GM23338 (cell line): ENCODE measurements at regions not wholly inside any gene's neighbourhood (a gene's known extent, or its start where the extent isn't known, plus 50 kb on each side); places are given as distances from the start of the nearest gene placed in this dataset.

Experiments
- ATAC-seq: fragments of 200-7000 bp; cut with Tn5 transposase; 3 replicates; pipeline ENCODE4 v1.9.1; 2020
- DNase-seq: peaks from one replicate; pipeline ENCODE4 v3.0.0-alpha.2; 2015; ENCODE audit warnings: low spot score
- H2AFZ ChIP-seq: fragments of 200-600 bp; sonication (generic); 2 replicates; pipeline ENCODE4 v1.8.0; 2016; ENCODE audit warnings: antibody characterized with exemption, mild to moderate bottlenecking, moderate library complexity
- H3F3A ChIP-seq: fragments of 200-600 bp; sonication (generic); replicated peaks from 2 replicates; pipeline ENCODE4 v1.8.0; 2017; ENCODE audit warnings: antibody characterized with exemption, mixed run types, low read depth
- H3K27ac ChIP-seq: fragments of 200-600 bp; sonication (generic); 2 replicates; pipeline ENCODE4 v1.6.1; 2016; ENCODE audit warnings: low read depth
- H3K27me3 ChIP-seq: fragments of 200-600 bp; sonication (generic); 2 replicates; pipeline ENCODE4 v1.8.0; 2016; ENCODE audit warnings: mild to moderate bottlenecking, mixed run types, moderate library complexity; ENCODE audit not compliant: insufficient read depth
- H3K36me3 ChIP-seq: fragments of 200-600 bp; sonication (generic); 2 replicates; pipeline ENCODE4 v1.8.0; 2016; ENCODE audit warnings: mild to moderate bottlenecking; ENCODE audit not compliant: insufficient read depth
- H3K4me1 ChIP-seq: fragments of 200-600 bp; sonication (generic); 2 replicates; pipeline ENCODE4 v1.8.0; 2016; ENCODE audit warnings: mild to moderate bottlenecking, moderate library complexity; ENCODE audit not compliant: insufficient read depth
- H3K4me2 ChIP-seq: fragments of 200-600 bp; sonication (generic); 2 replicates; pipeline ENCODE4 v1.7.1; 2017; ENCODE audit warnings: mixed run types
- H3K4me3 ChIP-seq: fragments of 200-600 bp; sonication (generic); 2 replicates; pipeline ENCODE4 v1.6.1; 2016; ENCODE audit warnings: mixed run types
- H3K79me2 ChIP-seq: fragments of 200-600 bp; sonication (generic); replicated peaks from 2 replicates; pipeline ENCODE4 v1.8.0; 2017; ENCODE audit warnings: mild to moderate bottlenecking; ENCODE audit not compliant: insufficient read depth
- H3K9me2 ChIP-seq: fragments of 200-600 bp; sonication (generic); 2 replicates; pipeline ENCODE4 v1.8.0; 2017; ENCODE audit not compliant: insufficient read depth
- H4K20me1 ChIP-seq: fragments of 200-600 bp; sonication (generic); replicated peaks from 2 replicates; pipeline ENCODE4 v1.8.0; 2017; ENCODE audit warnings: mild to moderate bottlenecking; ENCODE audit not compliant: insufficient read depth
- H3K27ac Mint-ChIP-seq: 2 replicates; pipeline ENCODE4 v1.8.0; 2020; ENCODE audit warnings: inconsistent platforms, mild to moderate bottlenecking, moderate library complexity, mixed read lengths
- H3K27me3 Mint-ChIP-seq: 3 replicates; pipeline ENCODE4 v1.8.0; 2022; ENCODE audit warnings: low read depth, mild to moderate bottlenecking, moderate library complexity, mixed read lengths, inconsistent platforms; ENCODE audit not compliant: insufficient read depth, poor library complexity
- H3K36me3 Mint-ChIP-seq: 3 replicates; pipeline ENCODE4 v1.8.0; 2021; ENCODE audit warnings: low read depth, mild to moderate bottlenecking, inconsistent platforms, moderate library complexity, mixed read lengths
- H3K4me1 Mint-ChIP-seq: 3 replicates; pipeline ENCODE4 v1.8.0; 2020; ENCODE audit warnings: mild to moderate bottlenecking, inconsistent platforms, mixed read lengths
- H3K4me3 Mint-ChIP-seq: 3 replicates; pipeline ENCODE4 v1.8.0; 2021; ENCODE audit warnings: moderate library complexity, mild to moderate bottlenecking, inconsistent platforms, mixed read lengths
- H3K9me3 Mint-ChIP-seq: 3 replicates; pipeline ENCODE4 v1.8.0; 2020; ENCODE audit warnings: moderate library complexity, mild to moderate bottlenecking, inconsistent platforms, mixed read lengths
- CREB1 ChIP-seq: fragments of 250-450 bp; sonication (Bioruptor Pico); IDR thresholded peaks from 2 replicates; pipeline ENCODE4 v1.5.0; 2020; ENCODE audit warnings: low read depth, mild to moderate bottlenecking, moderate library complexity
- CTCF ChIP-seq, 2 experiments: fragments of 200-600 bp in 1 of 2; sonication (generic) in 1 of 2; conservative IDR thresholded peaks; 2 replicates each; pipeline versions ENCODE4 v1.5.1 to v1.6.1; 2016 to 2017; ENCODE audit warnings: antibody characterized with exemption in 2 of 2, low read depth in 2 of 2, mild to moderate bottlenecking in 2 of 2, moderate library complexity in 1 of 2
- EZH2 ChIP-seq: fragments of 200-600 bp; sonication (generic); IDR thresholded peaks from one replicate; pipeline ENCODE4 v1.8.0; 2017; ENCODE audit warnings: antibody characterized with exemption, mild to moderate bottlenecking, low read depth; ENCODE audit not compliant: unreplicated experiment
- EZH2phosphoT487 ChIP-seq: fragments of 200-600 bp; sonication (generic); IDR thresholded peaks from one replicate; pipeline ENCODE4 v1.8.1; 2018; ENCODE audit warnings: antibody characterized with exemption; ENCODE audit not compliant: unreplicated experiment
- JUNB ChIP-seq: IDR thresholded peaks from one replicate; pipeline ENCODE4 v1.6.1; 2016; ENCODE audit warnings: antibody characterized with exemption; ENCODE audit not compliant: unreplicated experiment
- NANOG ChIP-seq: IDR thresholded peaks from 2 replicates; pipeline ENCODE4 v1.6.1; 2016; ENCODE audit warnings: antibody characterized with exemption, borderline replicate concordance
- POLR2AphosphoS5 ChIP-seq: IDR thresholded peaks from 2 replicates; pipeline ENCODE4 v1.6.1; 2016; ENCODE audit warnings: antibody characterized with exemption, low read depth
- STAT1 ChIP-seq: IDR thresholded peaks from one replicate; pipeline ENCODE4 v1.6.1; 2016; ENCODE audit warnings: antibody characterized with exemption; ENCODE audit not compliant: unreplicated experiment
- ZNF114 ChIP-seq: fragments of 250-450 bp; sonication (Bioruptor Pico); IDR thresholded peaks from 2 replicates; pipeline ENCODE4 v1.5.0; 2020; ENCODE audit warnings: mild to moderate bottlenecking, moderate library complexity
- ZNF331 ChIP-seq: fragments of 250-450 bp; sonication (Bioruptor Pico); IDR thresholded peaks from 2 replicates; pipeline ENCODE4 v1.5.0; 2020; ENCODE audit warnings: low read depth, mild to moderate bottlenecking, moderate library complexity
- TF ChIP-seq, protein P1 (sequence below): IDR thresholded peaks from 2 replicates; pipeline ENCODE4 v1.6.1; 2016; ENCODE audit warnings: antibody characterized with exemption
- TF ChIP-seq, protein P2 (sequence below): IDR thresholded peaks from one replicate; pipeline ENCODE4 v1.6.1; 2018; ENCODE audit warnings: antibody characterized with exemption; ENCODE audit not compliant: unreplicated experiment
- TF ChIP-seq, protein P3 (sequence below): fragments of 250-450 bp; sonication (Bioruptor Pico); IDR thresholded peaks from 2 replicates; pipeline ENCODE4 v1.5.0; 2020; ENCODE audit warnings: mild to moderate bottlenecking, moderate library complexity

DNA sequence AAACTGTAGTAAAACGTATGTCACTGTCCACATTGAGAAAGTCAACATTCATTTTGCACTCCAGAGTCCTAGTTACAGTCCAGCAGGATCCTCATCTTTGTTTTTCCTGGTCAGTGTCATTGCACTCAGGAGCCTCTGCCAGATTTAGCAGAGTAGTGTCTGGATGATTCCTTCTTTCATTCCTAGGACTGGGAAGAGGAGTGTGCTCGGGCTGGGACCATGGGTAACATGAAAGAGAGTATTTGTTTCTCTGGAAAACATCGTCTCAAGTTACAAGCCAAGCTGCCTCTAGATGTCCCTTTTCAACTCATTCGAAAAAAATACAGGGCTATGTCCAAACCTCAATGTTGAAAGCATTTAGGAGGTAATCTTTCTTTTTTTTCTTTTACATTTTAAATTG lies 69.9 kb upstream of the TNIP3 start:
- Histone ChIP-seq H3K4me2 (no peak overlapping the region), H3K9me2 (no peaks in the 10 kb centered on the region), H3K4me3 (no peak overlapping the region), H3F3A (no peaks in the 10 kb centered on the region), H3K4me1 (no peaks in the 10 kb centered on the region), H3K27me3 (no peaks in the 10 kb centered on the region), H3K27ac (no peak overlapping the region), H2AFZ (peak overlapping the region; percentile 19), H3K36me3 (no peaks in the 10 kb centered on the region), H3K79me2 (no peaks in the 10 kb centered on the region), H4K20me1 (no peaks in the 10 kb centered on the region; the same call in 1 of the 2 replicates)
- H3K27me3 Mint-ChIP-seq: no peaks in the 10 kb centered on the region
- no peak overlapping the region for H3K4me3 Mint-ChIP-seq
- no peak for TF ChIP-seq POLR2AphosphoS5
- TF ChIP-seq, protein P1, sequence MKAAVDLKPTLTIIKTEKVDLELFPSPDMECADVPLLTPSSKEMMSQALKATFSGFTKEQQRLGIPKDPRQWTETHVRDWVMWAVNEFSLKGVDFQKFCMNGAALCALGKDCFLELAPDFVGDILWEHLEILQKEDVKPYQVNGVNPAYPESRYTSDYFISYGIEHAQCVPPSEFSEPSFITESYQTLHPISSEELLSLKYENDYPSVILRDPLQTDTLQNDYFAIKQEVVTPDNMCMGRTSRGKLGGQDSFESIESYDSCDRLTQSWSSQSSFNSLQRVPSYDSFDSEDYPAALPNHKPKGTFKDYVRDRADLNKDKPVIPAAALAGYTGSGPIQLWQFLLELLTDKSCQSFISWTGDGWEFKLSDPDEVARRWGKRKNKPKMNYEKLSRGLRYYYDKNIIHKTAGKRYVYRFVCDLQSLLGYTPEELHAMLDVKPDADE: no peak
- TF ChIP-seq EZH2: no peak
- TF ChIP-seq NANOG: no peak
- TF ChIP-seq STAT1: no peak
- TF ChIP-seq, protein P2, sequence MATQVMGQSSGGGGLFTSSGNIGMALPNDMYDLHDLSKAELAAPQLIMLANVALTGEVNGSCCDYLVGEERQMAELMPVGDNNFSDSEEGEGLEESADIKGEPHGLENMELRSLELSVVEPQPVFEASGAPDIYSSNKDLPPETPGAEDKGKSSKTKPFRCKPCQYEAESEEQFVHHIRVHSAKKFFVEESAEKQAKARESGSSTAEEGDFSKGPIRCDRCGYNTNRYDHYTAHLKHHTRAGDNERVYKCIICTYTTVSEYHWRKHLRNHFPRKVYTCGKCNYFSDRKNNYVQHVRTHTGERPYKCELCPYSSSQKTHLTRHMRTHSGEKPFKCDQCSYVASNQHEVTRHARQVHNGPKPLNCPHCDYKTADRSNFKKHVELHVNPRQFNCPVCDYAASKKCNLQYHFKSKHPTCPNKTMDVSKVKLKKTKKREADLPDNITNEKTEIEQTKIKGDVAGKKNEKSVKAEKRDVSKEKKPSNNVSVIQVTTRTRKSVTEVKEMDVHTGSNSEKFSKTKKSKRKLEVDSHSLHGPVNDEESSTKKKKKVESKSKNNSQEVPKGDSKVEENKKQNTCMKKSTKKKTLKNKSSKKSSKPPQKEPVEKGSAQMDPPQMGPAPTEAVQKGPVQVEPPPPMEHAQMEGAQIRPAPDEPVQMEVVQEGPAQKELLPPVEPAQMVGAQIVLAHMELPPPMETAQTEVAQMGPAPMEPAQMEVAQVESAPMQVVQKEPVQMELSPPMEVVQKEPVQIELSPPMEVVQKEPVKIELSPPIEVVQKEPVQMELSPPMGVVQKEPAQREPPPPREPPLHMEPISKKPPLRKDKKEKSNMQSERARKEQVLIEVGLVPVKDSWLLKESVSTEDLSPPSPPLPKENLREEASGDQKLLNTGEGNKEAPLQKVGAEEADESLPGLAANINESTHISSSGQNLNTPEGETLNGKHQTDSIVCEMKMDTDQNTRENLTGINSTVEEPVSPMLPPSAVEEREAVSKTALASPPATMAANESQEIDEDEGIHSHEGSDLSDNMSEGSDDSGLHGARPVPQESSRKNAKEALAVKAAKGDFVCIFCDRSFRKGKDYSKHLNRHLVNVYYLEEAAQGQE: no peak
- TF ChIP-seq EZH2phosphoT487: no peak
- TF ChIP-seq ZNF331 (CRISPR knock-in tag): no peak
- no peak for TF ChIP-seq ZNF114 (CRISPR knock-in tag)
- no peak for TF ChIP-seq CTCF (conservative IDR thresholded peaks at IDR 0.05; ENCODE audit: low read depth in 2 of 2)
- TF ChIP-seq CREB1: no peak
- TF ChIP-seq JUNB: no peak
- TF ChIP-seq, protein P3, sequence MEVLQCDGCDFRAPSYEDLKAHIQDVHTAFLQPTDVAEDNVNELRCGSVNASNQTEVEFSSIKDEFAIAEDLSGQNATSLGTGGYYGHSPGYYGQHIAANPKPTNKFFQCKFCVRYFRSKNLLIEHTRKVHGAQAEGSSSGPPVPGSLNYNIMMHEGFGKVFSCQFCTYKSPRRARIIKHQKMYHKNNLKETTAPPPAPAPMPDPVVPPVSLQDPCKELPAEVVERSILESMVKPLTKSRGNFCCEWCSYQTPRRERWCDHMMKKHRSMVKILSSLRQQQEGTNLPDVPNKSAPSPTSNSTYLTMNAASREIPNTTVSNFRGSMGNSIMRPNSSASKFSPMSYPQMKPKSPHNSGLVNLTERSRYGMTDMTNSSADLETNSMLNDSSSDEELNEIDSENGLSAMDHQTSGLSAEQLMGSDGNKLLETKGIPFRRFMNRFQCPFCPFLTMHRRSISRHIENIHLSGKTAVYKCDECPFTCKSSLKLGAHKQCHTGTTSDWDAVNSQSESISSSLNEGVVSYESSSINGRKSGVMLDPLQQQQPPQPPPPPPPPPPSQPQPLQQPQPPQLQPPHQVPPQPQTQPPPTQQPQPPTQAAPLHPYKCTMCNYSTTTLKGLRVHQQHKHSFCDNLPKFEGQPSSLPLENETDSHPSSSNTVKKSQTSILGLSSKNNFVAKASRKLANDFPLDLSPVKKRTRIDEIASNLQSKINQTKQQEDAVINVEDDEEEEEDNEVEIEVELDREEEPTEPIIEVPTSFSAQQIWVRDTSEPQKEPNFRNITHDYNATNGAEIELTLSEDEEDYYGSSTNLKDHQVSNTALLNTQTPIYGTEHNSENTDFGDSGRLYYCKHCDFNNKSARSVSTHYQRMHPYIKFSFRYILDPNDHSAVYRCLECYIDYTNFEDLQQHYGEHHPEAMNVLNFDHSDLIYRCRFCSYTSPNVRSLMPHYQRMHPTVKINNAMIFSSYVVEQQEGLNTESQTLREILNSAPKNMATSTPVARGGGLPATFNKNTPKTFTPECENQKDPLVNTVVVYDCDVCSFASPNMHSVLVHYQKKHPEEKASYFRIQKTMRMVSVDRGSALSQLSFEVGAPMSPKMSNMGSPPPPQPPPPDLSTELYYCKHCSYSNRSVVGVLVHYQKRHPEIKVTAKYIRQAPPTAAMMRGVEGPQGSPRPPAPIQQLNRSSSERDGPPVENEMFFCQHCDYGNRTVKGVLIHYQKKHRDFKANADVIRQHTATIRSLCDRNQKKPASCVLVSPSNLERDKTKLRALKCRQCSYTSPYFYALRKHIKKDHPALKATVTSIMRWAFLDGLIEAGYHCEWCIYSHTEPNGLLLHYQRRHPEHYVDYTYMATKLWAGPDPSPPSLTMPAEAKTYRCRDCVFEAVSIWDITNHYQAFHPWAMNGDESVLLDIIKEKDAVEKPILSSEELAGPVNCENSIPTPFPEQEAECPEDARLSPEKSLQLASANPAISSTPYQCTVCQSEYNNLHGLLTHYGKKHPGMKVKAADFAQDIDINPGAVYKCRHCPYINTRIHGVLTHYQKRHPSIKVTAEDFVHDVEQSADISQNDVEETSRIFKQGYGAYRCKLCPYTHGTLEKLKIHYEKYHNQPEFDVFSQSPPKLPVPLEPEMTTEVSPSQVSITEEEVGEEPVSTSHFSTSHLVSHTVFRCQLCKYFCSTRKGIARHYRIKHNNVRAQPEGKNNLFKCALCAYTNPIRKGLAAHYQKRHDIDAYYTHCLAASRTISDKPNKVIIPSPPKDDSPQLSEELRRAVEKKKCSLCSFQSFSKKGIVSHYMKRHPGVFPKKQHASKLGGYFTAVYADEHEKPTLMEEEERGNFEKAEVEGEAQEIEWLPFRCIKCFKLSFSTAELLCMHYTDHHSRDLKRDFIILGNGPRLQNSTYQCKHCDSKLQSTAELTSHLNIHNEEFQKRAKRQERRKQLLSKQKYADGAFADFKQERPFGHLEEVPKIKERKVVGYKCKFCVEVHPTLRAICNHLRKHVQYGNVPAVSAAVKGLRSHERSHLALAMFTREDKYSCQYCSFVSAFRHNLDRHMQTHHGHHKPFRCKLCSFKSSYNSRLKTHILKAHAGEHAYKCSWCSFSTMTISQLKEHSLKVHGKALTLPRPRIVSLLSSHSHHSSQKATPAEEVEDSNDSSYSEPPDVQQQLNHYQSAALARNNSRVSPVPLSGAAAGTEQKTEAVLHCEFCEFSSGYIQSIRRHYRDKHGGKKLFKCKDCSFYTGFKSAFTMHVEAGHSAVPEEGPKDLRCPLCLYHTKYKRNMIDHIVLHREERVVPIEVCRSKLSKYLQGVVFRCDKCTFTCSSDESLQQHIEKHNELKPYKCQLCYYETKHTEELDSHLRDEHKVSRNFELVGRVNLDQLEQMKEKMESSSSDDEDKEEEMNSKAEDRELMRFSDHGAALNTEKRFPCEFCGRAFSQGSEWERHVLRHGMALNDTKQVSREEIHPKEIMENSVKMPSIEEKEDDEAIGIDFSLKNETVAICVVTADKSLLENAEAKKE: no peak
- H3K36me3 Mint-ChIP-seq: 0 out of 3 replicates have a peak, but pooled peaks cover 3% of the 10 kb centered on the region
- ATAC-seq (peak; percentile 67), DNase-seq (peak; percentile 34)
- peaks cover 4% of the 10 kb centered on the region; the same call in 1 of the 3 replicates for H3K4me1 Mint-ChIP-seq
- H3K9me3 Mint-ChIP-seq: peaks cover 6% of the 10 kb centered on the region
- no peak overlapping the region for H3K27ac Mint-ChIP-seq
